ENCODE measurements at regions not wholly inside any gene's neighbourhood (a gene's known extent, or its start where the extent isn't known, plus 50 kb on each side); places are given as distances from the start of the nearest gene placed in this dataset.

GRCh38 chr4:123480706-123481418 is 84.3 kb downstream of the SPRY1 start (continued):
- TF ChIP-seq USF1 (CRISPR knock-in tag; IDR thresholded peaks at IDR 0.05): no peak
- TF ChIP-seq JAZF1 (CRISPR knock-in tag; IDR thresholded peaks at IDR 0.05): no peak
- no peak for TF ChIP-seq STAT6 (CRISPR knock-in tag; conservative IDR thresholded peaks at IDR 0.05; ENCODE audit: low read depth)
- TF ChIP-seq NR2C2 (CRISPR knock-in tag; IDR thresholded peaks at IDR 0.05): no peak
- no peak for TF ChIP-seq E2F4 (CRISPR knock-in tag; IDR thresholded peaks at IDR 0.05; ENCODE audit: borderline replicate concordance, low read depth)

- ChIA-PET CTCF (no interaction called here), POLR2A (no interaction called here)
- H3K27ac Mint-ChIP-seq: no peak overlapping the region
- H3K4me3 Mint-ChIP-seq: no peak overlapping the region
- H3K9me3 Mint-ChIP-seq: no peaks in the 10 kb centered on the region
- no peaks in the 10 kb centered on the region for H3K27me3 Mint-ChIP-seq (ENCODE audit: low read depth)
- TF ChIP-seq FOXJ3 (CRISPR knock-in tag; IDR thresholded peaks at IDR 0.05; ENCODE audit: borderline replicate concordance): no peak
- TF ChIP-seq GABPB1 (CRISPR knock-in tag; IDR thresholded peaks at IDR 0.05): no peak
- TF ChIP-seq ZMAT4 (CRISPR knock-in tag; IDR thresholded peaks at IDR 0.05): no peak
- TF ChIP-seq ELF4 (CRISPR knock-in tag; IDR thresholded peaks at IDR 0.05; ENCODE audit: low read depth): no peak
- TF ChIP-seq ZNF232 (CRISPR knock-in tag; IDR thresholded peaks at IDR 0.05): no peak
- TF ChIP-seq ZNF416 (CRISPR knock-in tag; IDR thresholded peaks at IDR 0.05): no peak
- no peak for TF ChIP-seq ZNF671 (CRISPR knock-in tag; IDR thresholded peaks at IDR 0.05)
- TF ChIP-seq HMGXB4 (CRISPR knock-in tag; IDR thresholded peaks at IDR 0.05): no peak
- no peak for TF ChIP-seq ATF2 (CRISPR knock-in tag; IDR thresholded peaks at IDR 0.05; ENCODE audit: borderline replicate concordance, low read depth)
- no peak for TF ChIP-seq GRHL2 (CRISPR knock-in tag; IDR thresholded peaks at IDR 0.05; ENCODE audit: insufficient replicate concordance, severe bottlenecking)
- TF ChIP-seq SOX15 (CRISPR knock-in tag; IDR thresholded peaks at IDR 0.05): no peak
- TF ChIP-seq CTCF (IDR thresholded peaks at IDR 0.05): no peak
- TF ChIP-seq NR3C1 (CRISPR knock-in tag; conservative IDR thresholded peaks at IDR 0.05; ENCODE audit: low read depth): no peak
- TF ChIP-seq JUN (CRISPR knock-in tag; IDR thresholded peaks at IDR 0.05): no peak
- no peak for TF ChIP-seq ATF3 (CRISPR knock-in tag; conservative IDR thresholded peaks at IDR 0.05)
- no peak for TF ChIP-seq USF2 (CRISPR knock-in tag; IDR thresholded peaks at IDR 0.05)
- DNase-seq (ENCODE audit: low spot score) (no peak), ATAC-seq (no peak)
- peaks cover 30% of the 10 kb centered on the region for H3K4me1 Mint-ChIP-seq
- no peaks in the 10 kb centered on the region for H3K36me3 Mint-ChIP-seq
Observed at GRCh38 chr4:123481717-123482116, 85.1 kb downstream of the SPRY1 start.

All from WTC11 (cell line).